Neural cell (in vitro differentiated cells): ENCODE measurements at regions not wholly inside any gene's neighbourhood (a gene's known extent, or its start where the extent isn't known, plus 50 kb on each side); places are given as distances from the start of the nearest gene placed in this dataset.

Experiments used
- H2AFZ ChIP-seq: fragments of 200-600, 300-800 bp; sonication (generic), shearing (Covaris generic); 2 replicates; pipeline ENCODE4 v1.6.0; 2014; ENCODE audit warnings: low read depth, mild to moderate bottlenecking, antibody characterized with exemption, low read length, moderate library complexity
- H3F3A ChIP-seq: fragments of 200-600 bp; shearing (Covaris generic); 2 replicates; pipeline ENCODE4 v1.6.1; 2016; ENCODE audit warnings: mild to moderate bottlenecking, moderate library complexity, mixed read lengths, antibody characterized with exemption, low read length; ENCODE audit not compliant: insufficient read depth, poor library complexity, severe bottlenecking
- H3K27ac ChIP-seq: fragments of 200-600, 300-800 bp; sonication (generic), shearing (Covaris generic); 2 replicates; pipeline ENCODE4 v1.5.1; 2014; ENCODE audit warnings: mild to moderate bottlenecking, low read length, moderate library complexity
- H3K27me3 ChIP-seq: fragments of 300-800, 200-600 bp; sonication (generic), shearing (Covaris generic); 2 replicates; pipeline ENCODE4 v1.6.0; 2014; ENCODE audit warnings: mild to moderate bottlenecking, low read depth, low read length, moderate library complexity; ENCODE audit not compliant: insufficient read depth
- H3K36me3 ChIP-seq: fragments of 300-800, 200-600 bp; sonication (generic), shearing (Covaris generic); 2 replicates; pipeline ENCODE4 v1.5.1; 2014; ENCODE audit warnings: mild to moderate bottlenecking, antibody characterized with exemption, low read length, moderate library complexity; ENCODE audit not compliant: insufficient read depth
- H3K4me2 ChIP-seq: fragments of 300-800, 200-600 bp; sonication (generic), shearing (Covaris generic); 2 replicates; pipeline ENCODE4 v1.6.0; 2014; ENCODE audit warnings: mild to moderate bottlenecking, low read length
- H3K4me3 ChIP-seq: fragments of 300-800, 200-600 bp; sonication (generic), shearing (Covaris generic); 2 replicates; pipeline ENCODE4 v1.5.1; 2014; ENCODE audit warnings: mild to moderate bottlenecking, low read length, moderate library complexity
- H3K79me2 ChIP-seq: fragments of 200-600 bp; shearing (Covaris generic); replicated peaks from 2 replicates; pipeline ENCODE4 v1.6.0; 2014; ENCODE audit warnings: mild to moderate bottlenecking, low read length, moderate library complexity; ENCODE audit not compliant: insufficient read depth
- H3K9ac ChIP-seq: fragments of 300-800, 200-600 bp; sonication (generic), shearing (Covaris generic); 2 replicates; pipeline ENCODE4 v1.6.1; 2016; ENCODE audit warnings: mild to moderate bottlenecking, low read length, mixed read lengths
- H3K9me2 ChIP-seq: fragments of 200-600 bp; shearing (Covaris generic); 2 replicates; pipeline ENCODE4 v1.6.1; 2016; ENCODE audit warnings: mild to moderate bottlenecking, low read length, mixed read lengths; ENCODE audit not compliant: insufficient read depth
- H3K9me3 ChIP-seq: fragments of 200-600, 300-800 bp; sonication (generic), shearing (Covaris generic); 2 replicates; pipeline ENCODE4 v1.6.1; 2016; ENCODE audit warnings: mild to moderate bottlenecking, mixed run types, low read length, moderate library complexity, mixed read lengths
- H4K20me1 ChIP-seq: fragments of 200-600 bp; shearing (Covaris generic); 2 replicates; pipeline ENCODE4 v1.6.1; 2016; ENCODE audit warnings: mild to moderate bottlenecking, mixed run types; ENCODE audit not compliant: insufficient read depth
- CTCF ChIP-seq: fragments of 450-650 bp; IDR thresholded peaks from 2 replicates; pipeline ENCODE4 v1.5.1; 2014; ENCODE audit warnings: antibody characterized with exemption, mild to moderate bottlenecking, moderate library complexity; ENCODE audit not compliant: poor library complexity, severe bottlenecking
- EP300 ChIP-seq: fragments of 450-650 bp; conservative IDR thresholded peaks from 2 replicates; pipeline ENCODE4 v1.6.1; 2014; ENCODE audit warnings: antibody characterized with exemption, mild to moderate bottlenecking, moderate library complexity; ENCODE audit not compliant: poor library complexity, severe bottlenecking
- EZH2 ChIP-seq: fragments of 200-600, 300-800 bp; shearing (Covaris generic), sonication (generic); IDR thresholded peaks from 2 replicates; pipeline ENCODE4 v1.6.1; 2014; ENCODE audit warnings: antibody characterized with exemption, low read length, borderline replicate concordance, mild to moderate bottlenecking; ENCODE audit not compliant: insufficient read depth, poor library complexity, severe bottlenecking
- MXI1 ChIP-seq: fragments of 450-650 bp; conservative IDR thresholded peaks from 2 replicates; pipeline ENCODE4 v1.6.1; 2014; ENCODE audit warnings: antibody characterized with exemption, mild to moderate bottlenecking; ENCODE audit not compliant: poor library complexity, severe bottlenecking
- POLR2AphosphoS5 ChIP-seq: IDR thresholded peaks from 2 replicates; pipeline ENCODE4 v1.6.1; 2012
- RAD21 ChIP-seq: fragments of 450-650 bp; conservative IDR thresholded peaks from 2 replicates; pipeline ENCODE4 v1.6.1; 2014; ENCODE audit warnings: antibody characterized with exemption, mild to moderate bottlenecking, moderate library complexity
- SMC3 ChIP-seq: fragments of 450-650 bp; conservative IDR thresholded peaks from 2 replicates; pipeline ENCODE4 v1.6.1; 2014; ENCODE audit warnings: antibody characterized with exemption, mild to moderate bottlenecking, moderate library complexity; ENCODE audit not compliant: poor library complexity
- TAF1 ChIP-seq: IDR thresholded peaks from 2 replicates; pipeline ENCODE4 v1.6.1; 2012; ENCODE audit warnings: low read depth
- TF ChIP-seq, protein P1 (sequence below): IDR thresholded peaks from 2 replicates; pipeline ENCODE4 v1.6.1; 2012; ENCODE audit warnings: borderline replicate concordance

DNA sequence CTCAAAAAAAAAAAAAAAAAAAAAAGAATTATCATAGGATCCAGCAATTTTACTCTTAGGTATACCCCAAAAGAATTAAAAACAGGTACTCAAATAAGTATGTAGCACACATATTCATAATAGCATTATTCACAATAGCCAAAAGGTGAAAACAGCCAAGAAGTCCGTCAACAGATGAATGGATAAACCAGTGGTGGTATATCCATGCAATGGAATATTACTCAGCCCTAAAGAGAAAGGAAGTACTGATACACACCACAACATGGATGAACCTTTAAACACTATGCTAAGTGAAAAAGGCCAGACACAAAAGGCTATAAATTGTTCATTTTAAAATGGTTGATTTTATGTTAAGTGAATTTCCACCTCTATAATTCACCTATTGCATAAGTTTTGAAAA is 804.8 kb upstream of the AUTS2 start:
- no peak overlapping the region for H3K9ac ChIP-seq
- H3K9me2 ChIP-seq, result no peaks in the 10 kb centered on the region
- no peaks in the 10 kb centered on the region for H3K27me3 ChIP-seq
- H3K9me3 ChIP-seq, result peaks cover 2% of the 10 kb centered on the region
- no peak overlapping the region for H3K4me2 ChIP-seq
- H4K20me1 ChIP-seq, result no peaks in the 10 kb centered on the region
- TF ChIP-seq TAF1 (no peak), EP300 (no peak), CTCF (no peak), MXI1 (no peak), SMC3 (no peak), RAD21 (no peak), EZH2 (no peak), POLR2AphosphoS5 (no peak)
- TF ChIP-seq, protein P1, sequence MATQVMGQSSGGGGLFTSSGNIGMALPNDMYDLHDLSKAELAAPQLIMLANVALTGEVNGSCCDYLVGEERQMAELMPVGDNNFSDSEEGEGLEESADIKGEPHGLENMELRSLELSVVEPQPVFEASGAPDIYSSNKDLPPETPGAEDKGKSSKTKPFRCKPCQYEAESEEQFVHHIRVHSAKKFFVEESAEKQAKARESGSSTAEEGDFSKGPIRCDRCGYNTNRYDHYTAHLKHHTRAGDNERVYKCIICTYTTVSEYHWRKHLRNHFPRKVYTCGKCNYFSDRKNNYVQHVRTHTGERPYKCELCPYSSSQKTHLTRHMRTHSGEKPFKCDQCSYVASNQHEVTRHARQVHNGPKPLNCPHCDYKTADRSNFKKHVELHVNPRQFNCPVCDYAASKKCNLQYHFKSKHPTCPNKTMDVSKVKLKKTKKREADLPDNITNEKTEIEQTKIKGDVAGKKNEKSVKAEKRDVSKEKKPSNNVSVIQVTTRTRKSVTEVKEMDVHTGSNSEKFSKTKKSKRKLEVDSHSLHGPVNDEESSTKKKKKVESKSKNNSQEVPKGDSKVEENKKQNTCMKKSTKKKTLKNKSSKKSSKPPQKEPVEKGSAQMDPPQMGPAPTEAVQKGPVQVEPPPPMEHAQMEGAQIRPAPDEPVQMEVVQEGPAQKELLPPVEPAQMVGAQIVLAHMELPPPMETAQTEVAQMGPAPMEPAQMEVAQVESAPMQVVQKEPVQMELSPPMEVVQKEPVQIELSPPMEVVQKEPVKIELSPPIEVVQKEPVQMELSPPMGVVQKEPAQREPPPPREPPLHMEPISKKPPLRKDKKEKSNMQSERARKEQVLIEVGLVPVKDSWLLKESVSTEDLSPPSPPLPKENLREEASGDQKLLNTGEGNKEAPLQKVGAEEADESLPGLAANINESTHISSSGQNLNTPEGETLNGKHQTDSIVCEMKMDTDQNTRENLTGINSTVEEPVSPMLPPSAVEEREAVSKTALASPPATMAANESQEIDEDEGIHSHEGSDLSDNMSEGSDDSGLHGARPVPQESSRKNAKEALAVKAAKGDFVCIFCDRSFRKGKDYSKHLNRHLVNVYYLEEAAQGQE, result no peak
- no peak overlapping the region for H3K4me3 ChIP-seq
- no peaks in the 10 kb centered on the region for H3K36me3 ChIP-seq
- H3K79me2 ChIP-seq, result no peaks in the 10 kb centered on the region
- H2AFZ ChIP-seq, result no peak overlapping the region
- no peak overlapping the region for H3K27ac ChIP-seq
- H3F3A ChIP-seq, result no peaks in the 10 kb centered on the region

- Histone ChIP-seq H3K27me3 (no peaks in the 10 kb centered on the region), H3K36me3 (no peaks in the 10 kb centered on the region), H3K4me3 (no peak overlapping the region), H3F3A (no peaks in the 10 kb centered on the region), H3K9me3 (no peaks in the 10 kb centered on the region), H3K27ac (no peak overlapping the region), H4K20me1 (no peaks in the 10 kb centered on the region), H3K9ac (no peak overlapping the region), H3K9me2 (no peaks in the 10 kb centered on the region), H3K4me2 (no peak overlapping the region), H3K79me2 (no peaks in the 10 kb centered on the region), H2AFZ (no peak overlapping the region)
- TF ChIP-seq TAF1 (no peak), EZH2 (no peak), RAD21 (no peak), MXI1 (no peak), CTCF (no peak), SMC3 (no peak), EP300 (no peak), POLR2AphosphoS5 (no peak)
- TF ChIP-seq, protein P1, result no peak
Measured at GRCh38 chr7:68800316-68800715, 798.0 kb upstream of the AUTS2 start.
